HEK293T (cell line): ENCODE measurements at regions not wholly inside any gene's neighbourhood (a gene's known extent, or its start where the extent isn't known, plus 50 kb on each side); places are given as distances from the start of the nearest gene placed in this dataset.

Experiments used
- CTCF ChIA-PET: fragments of 350-600 bp; formaldehyde crosslinking; extraction: SDS; loops from one replicate; lab custom pipeline; 2021; ENCODE audit warnings: antibody characterized with exemption, inconsistent platforms; lab: Yijun Ruan, JAX
- POLR2A ChIA-PET: fragments of 350-600 bp; formaldehyde crosslinking; extraction: SDS; loops from one replicate; lab custom pipeline; 2020; ENCODE audit warnings: antibody characterized with exemption, inconsistent platforms; lab: Yijun Ruan, JAX
- DNase-seq: peaks from one replicate; pipeline ENCODE4 v3.0.0; 2012; ENCODE audit warnings: mixed read lengths; ENCODE audit errors: extremely low spot score
- ARNT ChIP-seq: fragments of 450-650 bp; IDR thresholded peaks from 2 replicates; pipeline ENCODE4 v1.6.1; 2017; ENCODE audit warnings: mild to moderate bottlenecking
- BHLHE40 ChIP-seq: fragments of 450-650 bp; IDR thresholded peaks from 2 replicates; pipeline ENCODE4 v1.6.1; 2016; ENCODE audit warnings: mild to moderate bottlenecking, moderate library complexity, borderline replicate concordance
- CTBP1 ChIP-seq: fragments of 450-650 bp; IDR thresholded peaks from 2 replicates; pipeline ENCODE4 v1.6.1; 2016; ENCODE audit warnings: borderline replicate concordance
- ELF4 ChIP-seq: fragments of 450-650 bp; IDR thresholded peaks from 2 replicates; pipeline ENCODE4 v1.6.1; 2017; ENCODE audit warnings: antibody characterized with exemption
- FOXA1 ChIP-seq: fragments of 450-650 bp; IDR thresholded peaks from 2 replicates; pipeline ENCODE4 v1.6.1; 2016; ENCODE audit warnings: mild to moderate bottlenecking
- FOXK2 ChIP-seq: fragments of 450-650 bp; IDR thresholded peaks from 2 replicates; pipeline ENCODE4 v1.6.1; 2016; ENCODE audit warnings: mild to moderate bottlenecking
- FOXM1 ChIP-seq: fragments of 450-650 bp; IDR thresholded peaks from 2 replicates; pipeline ENCODE4 v1.6.1; 2017; ENCODE audit warnings: mild to moderate bottlenecking, borderline replicate concordance
- HDGF ChIP-seq: fragments of 450-650 bp; IDR thresholded peaks from 2 replicates; pipeline ENCODE4 v1.6.1; 2017; ENCODE audit warnings: antibody characterized with exemption, borderline replicate concordance
- L3MBTL2 ChIP-seq: fragments of 450-650 bp; conservative IDR thresholded peaks from 2 replicates; pipeline ENCODE4 v1.6.1; 2016; ENCODE audit warnings: mild to moderate bottlenecking
- LEF1 ChIP-seq: fragments of 450-650 bp; IDR thresholded peaks from 2 replicates; pipeline ENCODE4 v1.6.1; 2017; ENCODE audit warnings: mild to moderate bottlenecking, borderline replicate concordance
- NFRKB ChIP-seq: fragments of 450-650 bp; IDR thresholded peaks from 2 replicates; pipeline ENCODE4 v1.6.1; 2016; ENCODE audit warnings: mild to moderate bottlenecking, moderate library complexity
- PKNOX1 ChIP-seq: fragments of 450-650 bp; IDR thresholded peaks from 2 replicates; pipeline ENCODE4 v1.6.1; 2016
- SP1 ChIP-seq: fragments of 450-650 bp; IDR thresholded peaks from 2 replicates; pipeline ENCODE4 v1.6.1; 2017
- SUZ12 ChIP-seq: fragments of 450-650 bp; IDR thresholded peaks from 2 replicates; pipeline ENCODE4 v1.6.1; 2016; ENCODE audit warnings: mild to moderate bottlenecking
- TARDBP ChIP-seq: fragments of 450-650 bp; IDR thresholded peaks from 2 replicates; pipeline ENCODE4 v1.6.1; 2016
- ZNF384 ChIP-seq: fragments of 450-650 bp; IDR thresholded peaks from 2 replicates; pipeline ENCODE4 v1.6.1; 2016

DNA sequence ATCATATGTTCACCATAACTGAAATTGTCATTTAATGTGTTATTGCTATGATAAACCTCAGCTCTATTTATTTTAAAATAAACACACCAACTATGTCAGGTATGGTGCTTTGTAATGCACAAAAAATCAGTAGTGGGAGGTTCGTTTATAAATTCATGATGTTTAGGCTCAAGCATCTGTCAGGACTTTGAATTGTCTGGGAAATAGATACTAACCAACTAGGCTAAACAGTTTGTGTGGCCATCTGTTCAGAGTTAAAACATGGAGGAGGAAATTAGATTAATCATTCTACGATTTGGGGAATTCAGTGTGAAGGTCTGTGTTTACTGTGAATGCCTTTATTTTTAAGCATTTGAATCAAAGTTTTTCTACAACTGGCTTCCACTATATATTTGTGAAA lies 212.6 kb upstream of the FZD8 start:
- no peak for DNase-seq
- ChIA-PET POLR2A (no interaction called here), CTCF (no interaction called here)
- TF ChIP-seq ARNT (no peak), HDGF (no peak), FOXK2 (no peak), LEF1 (no peak), ELF4 (no peak), PKNOX1 (no peak), ZNF384 (no peak), CTBP1 (no peak), FOXA1 (no peak), SP1 (no peak), BHLHE40 (no peak)

DNA sequence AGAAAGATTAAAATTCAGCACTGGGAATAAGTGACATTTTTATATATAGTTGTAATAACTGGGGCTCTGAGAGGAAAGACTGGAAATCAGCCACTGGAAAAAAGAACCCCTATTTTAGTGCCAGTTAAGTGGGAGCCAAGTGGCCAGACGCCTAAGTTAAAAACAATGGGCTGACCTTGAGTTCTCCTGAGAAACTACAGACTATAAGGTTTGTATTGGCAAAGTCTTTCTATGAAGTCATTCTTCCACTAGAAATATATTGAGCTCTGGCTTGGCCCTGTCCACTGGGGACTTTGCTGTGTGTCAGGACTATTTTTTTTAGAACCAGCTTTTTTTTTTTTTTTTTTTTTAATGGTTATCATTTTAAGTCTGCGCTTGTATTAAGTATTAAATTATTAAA lies 210.6 kb upstream of the FZD8 start:
- ChIA-PET POLR2A (no interaction called here), CTCF (no interaction called here)
- no peak for DNase-seq
- TF ChIP-seq FOXA1 (no peak), HDGF (no peak), NFRKB (no peak), SP1 (no peak), L3MBTL2 (no peak), ARNT (no peak), TARDBP (no peak), CTBP1 (no peak), PKNOX1 (no peak), ZNF384 (no peak), FOXK2 (no peak), BHLHE40 (no peak), LEF1 (no peak), ELF4 (no peak), FOXM1 (no peak), SUZ12 (no peak)

- TF ChIP-seq ZNF384 (no peak), FOXM1 (no peak), ELF4 (no peak), ARNT (no peak)
- ChIA-PET CTCF (no interaction called here), POLR2A (no interaction called here)
- DNase-seq: no peak
Observed at GRCh38 chr10:35848412-35848811, 206.3 kb upstream of the FZD8 start.

DNA sequence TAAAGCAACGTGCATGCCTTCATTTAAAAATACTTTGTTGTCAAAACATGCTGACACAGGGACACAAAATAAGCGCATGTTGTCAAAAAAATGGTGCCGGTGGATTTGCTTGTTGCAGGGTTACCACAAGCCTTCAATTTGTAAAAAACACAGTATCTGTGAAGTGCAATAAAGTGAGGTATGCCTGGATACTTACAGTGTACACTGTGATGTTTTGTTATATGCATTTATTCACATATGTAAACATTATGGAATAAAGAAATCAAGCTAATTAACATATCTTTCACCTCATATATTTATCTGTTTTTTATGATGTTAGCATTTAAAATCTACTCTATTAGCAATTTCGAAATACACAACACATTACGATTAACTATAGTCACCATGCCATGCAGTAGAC lies 202.6 kb upstream of the FZD8 start:
- CTCF ChIA-PET: no interaction called here
- POLR2A ChIA-PET: no interaction called here
- no peak for TF ChIP-seq ZNF384
- TF ChIP-seq HDGF: no peak
- no peak for TF ChIP-seq CTBP1
- TF ChIP-seq L3MBTL2: no peak
- no peak for TF ChIP-seq FOXK2
- no peak for TF ChIP-seq ELF4
- DNase-seq: no peak

- ChIA-PET POLR2A (no interaction called here), CTCF (interaction anchor here (1.0 kb wide), 1 partner anchor 23 kb away, joined by 3 read pairs; no protein-coding TSS in a partner anchor)
- no peak for DNase-seq
- TF ChIP-seq LEF1 (no peak), PKNOX1 (no peak), FOXM1 (no peak)
Observed at GRCh38 chr10:35843524-35844181, 201.6 kb upstream of the FZD8 start.

GRCh38 chr10:35838054-35838453 lies 196.0 kb upstream of the FZD8 start:
- DNase-seq: no peak
- ChIA-PET POLR2A (no interaction called here), CTCF (no interaction called here)
- TF ChIP-seq SUZ12: no peak
- no peak for TF ChIP-seq BHLHE40
- TF ChIP-seq SP1: no peak
- no peak for TF ChIP-seq PKNOX1
- TF ChIP-seq ZNF384: no peak
- TF ChIP-seq FOXA1: no peak
- TF ChIP-seq CTBP1: no peak
